ENCODE measurements at regions not wholly inside any gene's neighbourhood (a gene's known extent, or its start where the extent isn't known, plus 50 kb on each side); places are given as distances from the start of the nearest gene placed in this dataset.
"Not testable (repeated sequence)": the region's sequence is repeated elsewhere in the genome, so short reads cannot be mapped to it uniquely, and the experiment has no call there.

DNA sequence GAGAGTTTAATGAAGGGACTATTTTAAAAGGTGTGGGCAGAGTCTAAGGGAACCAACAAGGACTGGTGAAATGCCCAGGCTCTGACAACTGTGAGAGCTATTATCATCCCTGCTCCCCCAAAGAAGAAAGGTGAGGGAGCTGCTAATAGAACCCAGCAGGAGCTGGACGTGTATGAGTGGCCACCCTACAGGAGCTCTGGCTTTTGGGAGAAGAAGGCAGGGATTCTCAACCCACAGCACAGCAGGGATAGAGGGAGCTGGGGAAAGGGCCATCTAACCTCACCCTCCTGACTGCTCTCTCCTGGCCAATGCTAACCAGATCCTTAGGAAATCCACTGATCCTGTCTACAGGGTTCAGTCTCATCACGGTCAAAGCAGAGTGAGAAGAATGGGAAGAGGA, 57.1 kb downstream of the GRIN2B start:
- DNase-seq = no peak

GRCh38 chr12:13918897-13919296, 62.5 kb downstream of the GRIN2B start:
- DNase-seq = no peak

DNA sequence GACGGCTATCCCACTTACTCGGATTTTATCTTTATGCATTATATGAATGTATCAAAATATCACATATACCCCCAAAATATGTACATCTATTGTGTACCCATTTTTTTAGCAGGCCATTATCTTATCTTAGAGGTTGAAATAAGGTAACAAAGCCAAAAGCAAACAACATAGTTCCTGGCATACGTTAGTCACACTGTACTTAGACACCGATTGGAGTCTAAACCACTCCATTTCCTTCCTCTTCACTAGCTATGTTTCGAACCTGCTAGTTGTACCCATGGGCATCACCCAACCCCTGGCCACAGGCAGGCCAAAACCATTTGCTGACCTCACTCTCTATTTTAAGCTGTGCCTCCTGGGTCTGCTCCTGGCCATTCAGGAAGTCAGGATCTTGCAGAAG, 66.3 kb downstream of the GRIN2B start:
- DNase-seq = no peak

DNA sequence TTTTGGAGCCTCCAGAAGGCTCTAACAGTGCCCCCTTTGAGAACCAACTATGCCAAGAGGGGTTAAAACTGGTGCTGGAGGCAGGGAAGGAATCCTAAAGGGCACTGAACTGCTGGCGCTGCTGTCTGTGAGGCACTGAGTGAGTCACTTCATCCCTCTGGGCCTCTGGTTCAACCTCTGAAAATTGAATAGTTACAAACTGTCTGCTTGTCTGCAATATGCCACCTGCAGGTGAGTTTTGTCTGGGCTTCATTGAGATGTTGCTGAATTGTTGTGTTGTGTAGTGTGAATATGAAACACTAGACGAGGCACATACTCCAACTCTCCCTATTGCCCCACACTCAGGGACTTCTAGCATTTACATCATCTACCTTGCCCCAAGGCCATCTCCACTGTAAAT, 68.0 kb downstream of the GRIN2B start:
- no peak for DNase-seq

- DNase-seq = no peak
Observed at GRCh38 chr12:13911756-13912554, 69.4 kb downstream of the GRIN2B start.

DNA sequence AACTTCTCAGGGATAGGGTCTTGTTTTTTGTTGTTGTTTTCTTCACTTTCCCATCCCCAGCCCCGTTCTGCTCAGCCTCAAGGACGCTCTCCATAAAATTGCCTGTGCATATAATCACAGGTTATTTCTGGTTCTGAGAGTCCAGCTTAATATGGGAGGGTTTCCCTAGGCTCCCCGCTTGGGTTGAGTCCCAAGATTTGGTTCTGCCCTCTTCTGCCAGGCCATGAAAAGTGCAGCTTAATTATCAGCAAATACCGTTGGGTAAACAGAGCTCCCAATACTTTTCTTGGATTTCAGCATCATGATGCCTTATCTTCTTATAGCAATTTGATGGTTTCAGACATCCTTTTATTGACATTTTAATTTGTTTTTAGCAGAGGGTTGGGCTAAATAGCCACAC, 75.6 kb downstream of the GRIN2B start:
- no peak for DNase-seq

- DNase-seq = no peak
Observed at GRCh38 chr12:13900718-13901117, 80.7 kb downstream of the GRIN2B start.

DNA sequence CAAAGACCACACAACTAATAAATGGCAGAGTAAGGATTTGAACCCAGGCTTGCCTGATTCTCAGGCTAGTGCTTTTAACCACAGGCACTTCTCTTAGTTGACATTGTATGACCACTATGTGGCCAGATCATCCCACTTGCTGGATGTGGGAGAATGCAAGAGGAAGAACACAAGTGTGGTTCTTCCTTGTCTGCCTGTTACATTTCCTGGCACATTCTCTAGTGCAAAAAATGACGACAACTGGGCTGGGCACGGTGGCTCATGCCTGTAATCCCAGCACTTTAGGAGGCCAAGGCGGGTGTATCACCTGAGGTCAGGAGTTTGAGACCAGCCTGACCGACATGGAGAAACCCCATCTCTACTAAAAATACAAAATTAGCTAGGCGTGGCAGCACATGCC, 83.0 kb downstream of the GRIN2B start:
- not testable (repeated sequence) for DNase-seq

GRCh38 chr12:13897811-13898210, 83.6 kb downstream of the GRIN2B start:
- DNase-seq = no peak

GRCh38 chr12:13896063-13896626, 85.3 kb downstream of the GRIN2B start:
- no peak for DNase-seq

GRCh38 chr12:13891902-13892301, 89.5 kb downstream of the GRIN2B start:
- no peak for DNase-seq

- DNase-seq = no peak
Observed at GRCh38 chr12:13890943-13891342, 90.5 kb downstream of the GRIN2B start.

GRCh38 chr12:13887779-13888388, 93.5 kb downstream of the GRIN2B start:
- no peak for DNase-seq

DNA sequence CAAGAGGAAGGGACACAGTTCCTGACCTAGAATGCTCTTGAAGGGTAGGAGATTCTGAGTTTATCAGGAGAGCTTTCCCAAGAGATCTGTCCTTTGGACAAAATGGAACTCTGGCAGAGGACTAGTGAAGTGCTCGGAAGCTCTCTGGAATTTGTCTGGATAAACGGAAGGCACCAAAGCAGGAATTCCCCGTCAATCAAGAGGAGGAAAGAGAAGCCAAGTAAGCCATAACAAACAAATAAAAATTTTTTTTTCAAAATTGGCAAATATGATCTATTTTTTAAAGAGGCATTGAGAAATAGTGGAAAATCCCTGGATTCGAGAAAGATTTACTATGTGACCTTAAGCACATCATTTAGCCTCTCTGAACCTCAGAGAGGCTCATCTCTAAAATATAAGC, 99.2 kb downstream of the GRIN2B start:
- no peak for DNase-seq

DNA sequence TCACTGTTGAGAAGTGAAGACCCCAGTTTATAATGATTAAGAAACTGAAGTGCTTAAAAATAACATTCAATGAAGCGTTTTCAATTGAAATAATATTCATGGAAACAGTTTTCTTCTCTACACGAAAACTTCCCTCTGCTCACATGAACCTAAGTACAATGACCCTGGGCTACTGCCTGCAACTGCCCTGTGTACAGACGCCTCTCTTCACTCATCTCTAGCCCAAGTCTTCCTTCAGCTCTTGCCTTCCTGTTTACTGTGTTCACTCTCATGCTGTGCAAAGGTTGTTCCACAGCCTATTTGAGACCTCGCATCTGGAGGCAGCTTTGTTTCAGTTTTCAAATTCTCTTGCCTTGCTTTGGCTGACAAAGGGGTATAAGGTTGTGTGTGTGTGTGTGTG, 100.8 kb downstream of the GRIN2B start:
- DNase-seq = no peak

- DNase-seq = no peak
Observed at GRCh38 chr12:13875744-13876143, 105.7 kb downstream of the GRIN2B start.

DNA sequence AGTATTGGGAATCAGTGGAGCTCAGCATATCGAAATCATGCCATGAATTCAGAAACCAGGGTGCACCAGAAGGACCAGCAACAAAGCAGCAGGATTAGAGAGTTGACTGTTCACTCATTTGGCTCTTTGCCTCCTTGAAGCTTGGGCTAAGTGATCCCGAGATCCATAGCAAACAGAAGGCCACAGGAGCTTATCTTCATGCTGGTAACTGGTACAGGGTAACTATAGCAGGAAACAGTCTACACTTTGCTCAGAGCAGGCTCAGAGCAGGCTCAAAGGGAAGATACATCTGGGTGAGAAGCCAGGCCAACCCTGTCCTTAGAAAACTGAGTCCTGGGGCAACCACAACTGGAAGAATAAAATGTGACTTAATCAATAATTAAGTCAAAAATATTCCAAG, 111.1 kb downstream of the GRIN2B start:
- DNase-seq = no peak

DNA sequence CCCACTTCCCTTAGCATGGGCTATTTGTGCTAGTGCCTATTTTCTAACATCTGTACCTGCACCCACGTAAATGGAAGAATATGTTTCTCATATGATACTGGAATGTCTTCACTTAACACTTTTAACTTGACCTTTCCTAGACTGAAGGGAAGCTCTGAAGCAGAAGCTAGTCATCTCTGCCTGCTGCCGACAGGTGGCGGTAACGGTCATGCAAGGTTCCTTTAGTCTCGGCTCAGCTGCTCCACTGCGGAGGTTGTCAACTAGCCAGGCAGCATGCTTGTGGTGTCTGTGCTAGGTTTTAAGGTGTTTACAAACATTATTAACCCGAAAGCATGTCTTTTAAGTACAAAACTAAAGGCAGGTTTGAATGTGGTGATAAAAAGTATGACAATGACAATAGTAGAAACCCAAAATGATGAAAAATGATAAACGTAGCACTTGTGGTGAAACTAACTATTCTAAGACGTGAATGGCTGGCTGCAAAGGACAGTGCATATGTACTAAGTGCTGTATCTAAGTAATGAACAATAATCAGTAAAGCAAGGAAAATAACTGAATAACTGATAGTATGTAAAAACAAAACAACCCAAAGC, 117.2 kb downstream of the GRIN2B start:
- DNase-seq = no peak

DNA sequence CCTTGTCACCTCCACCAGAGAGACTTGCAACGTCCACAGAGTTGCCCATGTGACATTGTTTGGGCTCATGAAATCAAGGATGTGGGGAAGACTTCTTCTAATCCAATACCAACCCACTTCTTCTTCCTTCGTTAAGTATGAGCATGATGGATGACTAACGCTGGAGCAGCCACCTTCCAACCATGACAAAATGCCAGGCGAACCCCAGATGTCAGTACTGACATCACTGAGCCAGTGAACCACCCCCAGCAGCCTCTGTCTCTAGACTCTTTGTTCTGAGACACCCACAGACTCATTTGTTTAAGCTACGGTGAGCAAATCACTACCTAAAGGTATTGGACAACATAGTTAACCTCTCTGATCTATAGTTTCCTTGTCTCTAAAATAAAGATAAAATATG, 123.7 kb downstream of the GRIN2B start:
- no peak for DNase-seq

DNA sequence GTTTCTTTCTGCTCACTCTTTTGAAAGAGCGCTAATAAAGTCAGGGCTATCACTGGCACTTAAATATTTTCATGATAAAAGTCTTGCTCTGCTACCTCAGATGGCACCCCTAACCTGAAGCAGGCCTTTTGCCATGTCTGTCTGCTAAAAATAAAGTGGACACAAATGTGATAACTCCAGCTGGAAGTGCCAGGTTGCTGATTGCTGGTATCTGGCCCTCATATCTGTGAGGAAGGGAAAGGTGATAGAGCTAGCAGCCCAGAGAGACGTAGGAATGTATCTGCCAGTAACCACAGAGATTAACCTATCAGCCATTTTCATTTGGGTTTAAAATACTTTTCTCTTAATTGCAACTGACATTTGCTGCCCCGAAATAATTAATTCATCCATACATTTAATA, 127.9 kb downstream of the GRIN2B start:
- no peak for DNase-seq

DNA sequence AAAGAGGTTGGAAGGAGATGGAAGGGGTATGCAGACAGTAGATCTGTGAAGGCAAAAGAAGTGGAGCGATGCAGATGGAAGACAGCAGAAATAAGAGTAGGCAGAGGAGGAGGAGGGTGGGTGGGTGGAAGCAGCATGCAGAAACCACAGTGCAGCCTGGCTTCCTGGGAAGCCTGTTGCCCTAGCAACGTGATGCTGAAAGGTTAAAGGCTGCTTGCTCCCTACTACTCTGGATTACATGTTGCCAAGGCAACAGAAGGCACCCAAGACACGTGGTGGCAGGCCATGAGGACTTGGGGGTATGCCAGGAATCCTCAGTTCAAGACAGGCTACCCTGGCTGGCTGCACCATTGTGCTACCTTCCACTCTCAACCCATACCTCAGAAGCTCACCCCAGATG, 129.6 kb downstream of the GRIN2B start:
- DNase-seq = no peak

- DNase-seq = no peak
Observed at GRCh38 chr12:13849456-13849855, 131.9 kb downstream of the GRIN2B start.

DNA sequence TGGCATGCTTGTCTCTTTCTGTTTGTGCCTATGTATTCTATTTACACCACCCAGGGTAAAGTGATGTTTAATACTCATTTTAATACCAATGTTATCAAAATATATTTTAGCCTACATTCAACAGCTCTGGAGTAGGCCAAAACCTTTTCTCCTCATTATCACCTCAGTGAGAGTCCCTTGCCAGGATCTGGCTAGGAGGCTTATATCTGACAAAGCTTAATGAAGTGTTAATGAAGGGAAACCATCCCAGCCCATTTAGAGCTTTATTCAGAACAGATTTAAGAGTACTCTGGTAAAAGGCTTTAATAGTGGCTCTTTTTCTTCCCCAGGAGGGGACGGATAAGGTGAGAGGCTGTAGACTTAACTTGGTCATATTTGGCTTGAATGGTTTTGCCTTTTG, 137.6 kb downstream of the GRIN2B start:
- DNase-seq = no peak

DNA sequence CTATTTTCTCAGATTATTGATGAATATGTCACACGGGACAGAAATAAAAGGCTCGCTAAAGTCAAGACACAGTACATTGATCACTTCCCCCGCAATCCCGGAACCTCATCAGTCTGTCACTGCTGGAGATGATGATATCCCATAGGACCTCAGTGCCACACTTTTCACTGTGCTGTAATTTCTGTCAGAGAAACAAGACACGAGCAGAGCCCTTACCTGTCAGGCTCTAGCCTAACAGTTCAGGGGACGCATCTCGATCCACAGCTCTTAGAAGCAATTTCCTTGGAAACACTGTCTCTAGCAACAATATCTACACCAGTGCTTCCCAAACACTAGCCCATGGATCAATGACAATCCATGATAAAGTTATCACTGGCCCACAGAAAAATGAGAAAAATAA, 140.0 kb downstream of the GRIN2B start:
- DNase-seq = no peak
